Chondrocyte (in vitro differentiated cells): ENCODE measurements at regions not wholly inside any gene's neighbourhood (a gene's known extent, or its start where the extent isn't known, plus 50 kb on each side); places are given as distances from the start of the nearest gene placed in this dataset.
"Not testable (repeated sequence)": the region's sequence is repeated elsewhere in the genome, so short reads cannot be mapped to it uniquely, and the experiment has no call there.

Experiments
- DNase-seq: peaks from one replicate; pipeline ENCODE4 v3.0.0; 2021; ENCODE audit warnings: mixed read lengths, low spot score
- H3K27ac Mint-ChIP-seq: one replicate; pipeline ENCODE4 v1.8.0; 2021; ENCODE audit warnings: mild to moderate bottlenecking, moderate library complexity, mixed read lengths; ENCODE audit not compliant: unreplicated experiment
- H3K27me3 Mint-ChIP-seq: 2 replicates; pipeline ENCODE4 v1.8.0; 2021; ENCODE audit warnings: low read depth, mixed read lengths
- H3K36me3 Mint-ChIP-seq: 2 replicates; pipeline ENCODE4 v1.8.0; 2021; ENCODE audit warnings: low read depth, mixed read lengths
- H3K4me1 Mint-ChIP-seq: 2 replicates; pipeline ENCODE4 v1.8.0; 2021; ENCODE audit warnings: low read depth, mild to moderate bottlenecking, mixed read lengths
- H3K4me3 Mint-ChIP-seq: one replicate; pipeline ENCODE4 v1.8.0; 2021; ENCODE audit warnings: mild to moderate bottlenecking, moderate library complexity, mixed read lengths; ENCODE audit not compliant: unreplicated experiment
- H3K9me3 Mint-ChIP-seq: 2 replicates; pipeline ENCODE4 v1.8.0; 2021; ENCODE audit warnings: low read depth, mixed read lengths
- TF ChIP-seq, protein P1 (sequence below): fragments of 200-600 bp; sonication (generic); IDR thresholded peaks from 2 replicates; pipeline ENCODE4 v1.5.0; 2021; ENCODE audit warnings: antibody characterized with exemption, mild to moderate bottlenecking, moderate library complexity

DNA sequence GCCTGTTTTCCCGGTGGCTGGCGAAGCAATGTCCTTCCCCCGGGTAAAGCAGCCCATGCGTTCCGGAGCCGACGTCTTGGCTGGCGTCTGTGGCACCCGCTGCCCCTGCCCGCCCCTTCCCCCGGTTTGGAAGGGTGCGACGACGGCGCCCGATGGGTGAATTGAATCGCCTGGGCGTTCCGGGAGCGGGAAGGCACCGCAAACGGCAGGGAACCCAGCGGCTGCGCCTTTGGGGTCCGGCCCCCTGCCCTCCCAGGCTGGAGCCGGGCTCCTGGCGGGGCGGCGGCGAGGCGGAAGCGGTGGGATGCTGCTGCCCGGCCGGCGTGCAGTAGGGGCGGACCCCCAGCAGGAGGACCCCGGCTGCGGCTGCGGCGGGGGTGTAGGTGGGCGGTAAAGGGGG lies 123.6 kb upstream of the RHOU start:
- H3K4me1 Mint-ChIP-seq, H3K27ac Mint-ChIP-seq, DNase-seq, H3K9me3 Mint-ChIP-seq, H3K4me3 Mint-ChIP-seq, H3K27me3 Mint-ChIP-seq, H3K36me3 Mint-ChIP-seq: not testable (repeated sequence)

DNA sequence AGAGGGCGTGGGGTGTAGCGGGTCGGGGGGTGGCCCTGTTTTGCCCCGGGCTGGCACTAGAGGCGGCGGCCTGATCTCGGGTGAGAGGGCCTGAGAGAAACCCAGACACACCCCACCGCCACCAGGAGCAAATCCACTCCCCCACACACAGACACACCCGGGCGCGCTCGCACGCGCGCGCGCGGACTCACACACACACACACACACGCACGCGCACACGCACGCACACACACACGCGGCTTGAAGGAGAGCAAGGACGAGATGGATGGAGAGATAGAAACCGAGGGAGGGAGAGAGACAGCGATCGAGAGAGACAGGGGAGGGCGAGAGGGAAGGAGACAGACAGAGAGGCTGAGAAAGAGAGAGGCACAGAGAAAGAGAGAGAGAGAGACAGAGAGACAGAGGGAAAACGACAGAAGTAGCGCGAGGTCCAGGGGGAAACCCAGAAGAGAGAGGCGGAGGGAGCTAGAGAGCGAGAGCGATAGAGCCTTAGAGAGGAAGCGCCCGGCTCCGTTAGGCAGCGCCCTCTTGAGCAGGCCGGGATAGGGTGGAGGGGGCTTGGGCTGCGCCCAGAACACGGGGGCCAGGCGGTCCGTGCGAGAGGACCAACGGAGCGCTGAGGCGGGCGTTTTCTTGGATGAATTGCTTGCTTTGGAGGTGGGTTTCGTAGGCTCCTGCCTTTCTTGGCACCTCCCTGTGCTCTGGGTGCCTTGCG lies 113.1 kb upstream of the RHOU start:
- H3K9me3 Mint-ChIP-seq, H3K27me3 Mint-ChIP-seq, H3K4me1 Mint-ChIP-seq, DNase-seq, H3K27ac Mint-ChIP-seq, H3K36me3 Mint-ChIP-seq, H3K4me3 Mint-ChIP-seq: not testable (repeated sequence)

DNA sequence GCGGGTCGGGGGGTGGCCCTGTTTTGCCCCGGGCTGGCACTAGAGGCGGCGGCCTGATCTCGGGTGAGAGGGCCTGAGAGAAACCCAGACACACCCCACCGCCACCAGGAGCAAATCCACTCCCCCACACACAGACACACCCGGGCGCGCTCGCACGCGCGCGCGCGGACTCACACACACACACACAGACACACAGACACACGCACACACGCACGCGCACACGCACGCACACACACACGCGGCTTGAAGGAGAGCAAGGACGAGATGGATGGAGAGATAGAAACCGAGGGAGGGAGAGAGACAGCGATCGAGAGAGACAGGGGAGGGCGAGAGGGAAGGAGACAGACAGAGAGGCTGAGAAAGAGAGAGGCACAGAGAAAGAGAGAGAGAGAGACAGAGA lies 108.8 kb upstream of the RHOU start:
- not testable (repeated sequence) for H3K36me3 Mint-ChIP-seq, H3K27me3 Mint-ChIP-seq, H3K9me3 Mint-ChIP-seq, DNase-seq, H3K4me1 Mint-ChIP-seq, H3K27ac Mint-ChIP-seq, H3K4me3 Mint-ChIP-seq

DNA sequence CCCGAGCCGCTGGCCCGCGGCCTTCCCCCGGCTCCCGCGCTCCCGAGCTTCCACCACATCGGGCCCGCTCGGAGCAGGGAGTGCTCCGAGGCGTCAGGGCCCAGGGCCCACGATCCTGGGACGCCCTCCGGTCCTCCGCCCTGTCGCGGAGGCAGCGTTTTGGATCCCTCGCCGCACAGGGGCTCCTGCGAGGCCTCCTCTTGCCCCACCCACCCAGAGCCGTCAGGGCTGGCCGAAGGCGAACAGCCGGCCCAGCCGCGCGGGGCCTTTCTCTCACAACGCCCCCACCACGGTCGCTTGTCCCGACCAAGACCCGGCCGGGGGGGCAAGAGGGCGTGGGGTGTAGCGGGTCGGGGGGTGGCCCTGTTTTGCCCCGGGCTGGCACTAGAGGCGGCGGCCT lies 102.4 kb upstream of the RHOU start:
- not testable (repeated sequence) for H3K9me3 Mint-ChIP-seq, H3K4me1 Mint-ChIP-seq, DNase-seq, H3K27ac Mint-ChIP-seq, H3K27me3 Mint-ChIP-seq, H3K4me3 Mint-ChIP-seq, H3K36me3 Mint-ChIP-seq

DNA sequence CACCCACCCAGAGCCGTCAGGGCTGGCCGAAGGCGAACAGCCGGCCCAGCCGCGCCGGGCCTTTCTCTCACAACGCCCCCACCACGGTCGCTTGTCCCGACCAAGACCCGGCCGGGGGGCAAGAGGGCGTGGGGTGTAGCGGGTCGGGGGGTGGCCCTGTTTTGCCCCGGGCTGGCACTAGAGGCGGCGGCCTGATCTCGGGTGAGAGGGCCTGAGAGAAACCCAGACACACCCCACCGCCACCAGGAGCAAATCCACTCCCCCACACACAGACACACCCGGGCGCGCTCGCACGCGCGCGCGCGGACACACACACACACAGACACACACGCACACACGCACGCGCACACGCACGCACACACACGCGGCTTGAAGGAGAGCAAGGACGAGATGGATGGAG lies 100.0 kb upstream of the RHOU start:
- DNase-seq: peak; percentile 100
- not testable (repeated sequence) for H3K4me1 Mint-ChIP-seq, H3K27me3 Mint-ChIP-seq, H3K36me3 Mint-ChIP-seq, H3K27ac Mint-ChIP-seq, H3K9me3 Mint-ChIP-seq, H3K4me3 Mint-ChIP-seq

DNA sequence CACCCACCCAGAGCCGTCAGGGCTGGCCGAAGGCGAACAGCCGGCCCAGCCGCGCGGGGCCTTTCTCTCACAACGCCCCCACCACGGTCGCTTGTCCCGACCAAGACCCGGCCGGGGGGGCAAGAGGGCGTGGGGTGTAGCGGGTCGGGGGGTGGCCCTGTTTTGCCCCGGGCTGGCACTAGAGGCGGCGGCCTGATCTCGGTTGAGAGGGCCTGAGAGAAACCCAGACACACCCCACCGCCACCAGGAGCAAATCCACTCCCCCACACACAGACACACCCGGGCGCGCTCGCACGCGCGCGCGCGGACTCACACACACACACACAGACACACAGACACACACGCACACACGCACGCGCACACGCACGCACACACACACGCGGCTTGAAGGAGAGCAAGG lies 97.8 kb upstream of the RHOU start:
- not testable (repeated sequence) for DNase-seq, H3K27ac Mint-ChIP-seq, H3K9me3 Mint-ChIP-seq, H3K4me1 Mint-ChIP-seq, H3K4me3 Mint-ChIP-seq, H3K27me3 Mint-ChIP-seq, H3K36me3 Mint-ChIP-seq

DNA sequence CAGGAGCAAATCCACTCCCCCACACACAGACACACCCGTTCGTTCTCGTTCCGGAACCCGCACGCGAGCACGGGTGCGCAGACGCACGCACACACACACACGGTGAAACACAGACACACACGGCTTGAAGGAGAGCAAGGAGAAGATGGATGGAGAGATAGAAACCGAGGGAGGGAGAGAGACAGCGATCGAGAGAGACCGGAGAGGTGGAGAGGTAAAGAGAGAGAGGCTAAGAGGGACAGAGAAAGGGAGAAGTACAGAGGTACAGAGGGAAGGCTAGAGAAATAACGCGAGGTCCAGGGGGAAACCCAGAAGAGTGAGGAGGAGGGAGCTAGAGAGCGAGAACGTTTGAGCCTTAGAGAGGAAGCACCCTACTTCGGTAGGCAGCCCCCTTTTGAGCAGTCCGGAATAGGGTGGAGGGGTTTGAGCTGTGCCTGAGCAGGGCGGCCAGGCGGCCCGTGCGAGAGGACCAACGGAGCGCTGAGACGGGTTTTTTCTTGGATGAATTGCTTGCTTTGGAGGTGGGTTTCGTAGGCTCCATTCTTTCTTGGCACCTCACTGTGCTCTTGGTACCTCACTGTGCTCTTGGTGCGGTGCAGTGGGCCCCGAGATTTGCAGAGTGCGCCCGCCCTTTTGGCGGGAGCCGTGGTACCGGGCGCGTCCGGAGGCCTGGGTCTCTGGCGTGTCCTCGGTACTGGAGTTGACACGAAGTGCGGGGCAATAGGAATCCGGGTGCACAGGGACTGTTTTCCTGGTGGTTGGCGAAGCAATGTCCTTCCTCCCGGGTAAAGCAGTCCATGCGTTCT lies 88.4 kb upstream of the RHOU start:
- TF ChIP-seq, protein P1, sequence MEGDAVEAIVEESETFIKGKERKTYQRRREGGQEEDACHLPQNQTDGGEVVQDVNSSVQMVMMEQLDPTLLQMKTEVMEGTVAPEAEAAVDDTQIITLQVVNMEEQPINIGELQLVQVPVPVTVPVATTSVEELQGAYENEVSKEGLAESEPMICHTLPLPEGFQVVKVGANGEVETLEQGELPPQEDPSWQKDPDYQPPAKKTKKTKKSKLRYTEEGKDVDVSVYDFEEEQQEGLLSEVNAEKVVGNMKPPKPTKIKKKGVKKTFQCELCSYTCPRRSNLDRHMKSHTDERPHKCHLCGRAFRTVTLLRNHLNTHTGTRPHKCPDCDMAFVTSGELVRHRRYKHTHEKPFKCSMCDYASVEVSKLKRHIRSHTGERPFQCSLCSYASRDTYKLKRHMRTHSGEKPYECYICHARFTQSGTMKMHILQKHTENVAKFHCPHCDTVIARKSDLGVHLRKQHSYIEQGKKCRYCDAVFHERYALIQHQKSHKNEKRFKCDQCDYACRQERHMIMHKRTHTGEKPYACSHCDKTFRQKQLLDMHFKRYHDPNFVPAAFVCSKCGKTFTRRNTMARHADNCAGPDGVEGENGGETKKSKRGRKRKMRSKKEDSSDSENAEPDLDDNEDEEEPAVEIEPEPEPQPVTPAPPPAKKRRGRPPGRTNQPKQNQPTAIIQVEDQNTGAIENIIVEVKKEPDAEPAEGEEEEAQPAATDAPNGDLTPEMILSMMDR: peak; percentile 38
- DNase-seq: peak; percentile 72
- peak overlapping the region; percentile 89 for H3K4me3 Mint-ChIP-seq
- H3K9me3 Mint-ChIP-seq: no peaks in the 10 kb centered on the region
- H3K36me3 Mint-ChIP-seq: no peaks in the 10 kb centered on the region
- no peaks in the 10 kb centered on the region for H3K27me3 Mint-ChIP-seq
- H3K27ac Mint-ChIP-seq: peak overlapping the region; percentile 99
- H3K4me1 Mint-ChIP-seq: peaks cover 30% of the 10 kb centered on the region

DNA sequence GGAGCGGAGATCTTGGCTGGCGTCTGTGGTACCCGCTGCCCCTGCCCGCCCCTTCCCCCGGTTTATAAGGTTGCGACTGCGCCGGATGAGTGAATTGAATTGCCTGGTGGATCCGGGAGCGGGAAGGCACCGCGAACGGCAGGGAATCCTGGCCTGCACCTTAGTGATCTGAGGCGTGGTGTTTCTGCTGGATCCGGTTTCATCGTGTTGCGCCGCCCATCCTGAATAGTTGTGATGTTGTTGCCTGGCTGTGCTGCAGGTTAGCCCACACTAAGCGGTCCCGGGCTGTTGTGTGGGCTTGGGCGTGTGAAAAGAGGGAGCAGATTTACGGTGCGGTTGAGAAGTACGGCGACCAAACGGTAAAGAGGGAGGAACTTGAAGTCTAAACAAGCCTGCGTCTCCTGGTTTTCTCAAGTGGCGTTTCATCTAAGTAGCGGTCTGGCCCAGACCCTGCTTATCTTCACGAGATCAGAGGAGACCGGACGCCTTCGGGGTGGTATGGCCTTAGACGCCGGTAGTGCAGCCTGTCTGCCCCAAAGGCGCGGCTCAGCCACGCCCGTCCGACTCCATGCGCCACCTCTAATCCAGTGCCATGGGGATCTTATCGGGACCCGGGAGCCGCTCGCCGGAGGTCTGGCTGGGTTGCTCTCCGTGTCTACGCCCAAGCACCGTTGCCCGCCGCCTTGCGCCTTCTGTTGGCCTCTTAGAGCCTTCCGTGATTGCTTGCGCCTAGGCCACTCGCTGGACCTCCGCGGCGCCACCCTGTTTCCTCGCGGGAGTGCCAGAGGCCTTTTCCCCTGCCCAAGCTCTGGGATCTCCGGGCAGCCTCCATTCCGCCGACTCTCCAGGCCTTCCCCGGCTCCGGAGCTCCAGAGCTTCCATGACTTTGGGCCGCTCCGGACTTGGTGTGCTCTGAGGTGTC lies 87.5 kb upstream of the RHOU start:
- Mint-ChIP-seq H3K9me3 (no peaks in the 10 kb centered on the region), H3K4me1 (peaks cover 30% of the 10 kb centered on the region), H3K27me3 (no peaks in the 10 kb centered on the region), H3K36me3 (no peaks in the 10 kb centered on the region), H3K27ac (peak overlapping the region; percentile 99), H3K4me3 (peak overlapping the region; percentile 89)
- TF ChIP-seq, protein P1: peak; percentile 27
- DNase-seq: peak; percentile 94
